G401.6 (cell line): ENCODE measurements at regions not wholly inside any gene's neighbourhood (a gene's known extent, or its start where the extent isn't known, plus 50 kb on each side); places are given as distances from the start of the nearest gene placed in this dataset.

Experiments used
- FAIRE-seq: peaks from 2 replicates; lab custom pipeline; 2012; peaks lifted over from hg19 to GRCh38; lab: Jason Lieb, UNC

- no peak for FAIRE-seq
Observed at GRCh38 chr6:111958534-111958933, 85.3 kb upstream of the FYN start.

GRCh38 chr6:111959766-111960165 lies 86.5 kb upstream of the FYN start:
- no peak for FAIRE-seq

- FAIRE-seq, result no peak
Observed at GRCh38 chr6:111967131-111967530, 86.8 kb upstream of the CCN6 start.

DNA sequence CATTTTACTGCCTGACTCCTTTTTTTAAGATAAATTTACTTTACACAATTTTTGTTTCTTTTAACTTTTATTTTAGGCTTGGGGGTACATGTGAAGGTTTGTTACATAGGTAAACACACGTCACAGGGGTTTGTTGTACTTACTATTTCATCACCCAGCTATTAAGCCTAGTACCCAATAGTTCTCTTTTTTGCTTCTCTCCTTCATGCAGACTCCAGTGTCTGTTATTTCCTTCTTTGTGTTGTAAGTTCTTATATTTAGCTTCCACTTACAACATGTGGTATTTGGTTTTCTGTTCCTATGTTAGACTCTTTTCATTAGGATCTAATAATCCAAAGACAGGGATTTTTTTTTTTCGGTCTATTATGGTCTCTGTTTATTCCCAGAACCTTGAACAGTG lies 83.5 kb upstream of the CCN6 start:
- no peak for FAIRE-seq

DNA sequence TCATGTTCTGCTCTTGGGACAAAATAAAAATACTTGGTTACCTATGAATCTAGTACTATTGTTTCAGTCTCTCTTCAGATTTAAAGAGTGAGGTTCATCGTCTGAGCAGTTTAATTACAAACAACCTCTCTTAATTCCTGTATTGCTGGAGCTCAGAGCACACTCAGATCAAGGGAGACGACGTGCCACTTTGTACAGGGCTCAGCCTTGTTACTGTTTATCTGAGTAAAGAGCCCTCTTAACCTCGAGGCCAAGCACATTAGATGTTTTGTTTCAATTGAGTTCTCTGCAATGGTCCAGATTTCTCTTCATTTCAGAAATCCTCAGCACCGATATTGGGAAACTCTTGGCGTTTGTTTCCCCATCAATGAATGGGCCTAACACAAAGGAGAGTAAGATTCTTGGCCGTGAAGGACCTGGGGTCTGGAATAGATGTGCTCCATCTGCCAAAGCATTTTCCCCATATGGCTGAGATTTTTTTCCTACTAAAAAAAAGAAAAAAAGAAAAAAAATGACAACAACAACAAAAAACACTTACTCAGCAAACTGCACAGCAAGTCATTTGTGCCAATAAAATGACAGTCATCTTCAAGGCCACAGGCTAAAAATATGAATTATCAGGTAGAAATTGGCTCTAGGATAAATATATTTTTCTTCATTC lies 82.6 kb upstream of the CCN6 start:
- no peak for FAIRE-seq

GRCh38 chr6:111971866-111972532 lies 81.9 kb upstream of the CCN6 start:
- FAIRE-seq, result no peak

GRCh38 chr6:111972745-111973117 lies 81.2 kb upstream of the CCN6 start:
- no peak for FAIRE-seq

- FAIRE-seq, result no peak
Observed at GRCh38 chr6:111973118-111973761, 80.7 kb upstream of the CCN6 start.

DNA sequence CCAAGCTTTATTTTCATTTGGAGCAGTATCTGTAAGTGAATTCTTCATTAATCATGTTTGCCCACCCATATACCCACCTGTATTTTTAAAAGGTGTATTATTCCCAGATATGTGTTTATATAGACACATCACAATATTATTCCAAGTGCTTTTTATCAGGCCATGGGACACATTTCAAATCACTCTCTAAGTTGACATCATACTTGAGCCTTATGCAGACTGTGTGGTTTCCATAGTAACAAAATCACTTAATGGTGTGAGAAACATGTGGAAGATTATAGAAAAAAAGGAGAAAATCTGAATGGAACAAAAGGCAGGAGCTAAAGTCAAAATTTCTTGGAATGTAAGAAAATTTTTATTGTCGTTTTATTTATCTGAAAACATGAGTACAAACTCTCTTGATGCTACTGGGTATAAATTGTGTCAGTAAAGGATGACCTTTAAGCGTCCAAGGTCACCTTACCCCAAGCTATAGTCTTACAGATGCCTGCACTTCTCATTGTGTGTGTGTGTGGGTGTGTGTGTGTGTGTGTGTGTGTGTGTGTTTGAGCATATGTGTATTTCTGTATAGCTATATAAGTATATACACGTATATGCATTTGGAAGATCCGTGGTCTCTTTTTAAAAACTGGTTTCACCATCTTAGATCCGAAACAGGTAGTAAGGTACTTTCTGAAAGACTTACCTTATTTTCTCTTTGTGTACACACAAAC lies 79.8 kb upstream of the CCN6 start:
- FAIRE-seq, result no peak

GRCh38 chr6:111975466-111975865 lies 78.4 kb upstream of the CCN6 start:
- no peak for FAIRE-seq

DNA sequence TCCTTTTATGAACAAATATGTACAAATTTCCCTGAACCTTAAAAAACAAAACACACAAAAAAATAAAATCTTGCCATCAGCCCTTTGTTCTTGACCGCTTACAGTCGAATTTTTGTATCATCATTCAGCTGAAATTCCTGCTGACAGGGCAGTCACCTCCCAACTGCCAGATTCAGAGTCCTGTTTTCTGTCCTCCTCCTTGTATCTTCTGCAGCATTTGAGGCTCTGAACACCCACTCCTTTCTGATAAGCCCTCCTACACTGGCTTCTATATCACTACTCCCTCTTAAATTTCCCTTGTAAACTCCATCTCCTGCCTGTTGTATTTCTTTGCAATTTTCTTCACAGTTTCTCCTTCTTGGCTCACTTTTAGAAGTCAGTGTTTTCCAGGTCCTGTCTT lies 77.8 kb upstream of the CCN6 start:
- FAIRE-seq, result no peak

GRCh38 chr6:111978532-111979149 lies 75.3 kb upstream of the CCN6 start:
- FAIRE-seq, result no peak

DNA sequence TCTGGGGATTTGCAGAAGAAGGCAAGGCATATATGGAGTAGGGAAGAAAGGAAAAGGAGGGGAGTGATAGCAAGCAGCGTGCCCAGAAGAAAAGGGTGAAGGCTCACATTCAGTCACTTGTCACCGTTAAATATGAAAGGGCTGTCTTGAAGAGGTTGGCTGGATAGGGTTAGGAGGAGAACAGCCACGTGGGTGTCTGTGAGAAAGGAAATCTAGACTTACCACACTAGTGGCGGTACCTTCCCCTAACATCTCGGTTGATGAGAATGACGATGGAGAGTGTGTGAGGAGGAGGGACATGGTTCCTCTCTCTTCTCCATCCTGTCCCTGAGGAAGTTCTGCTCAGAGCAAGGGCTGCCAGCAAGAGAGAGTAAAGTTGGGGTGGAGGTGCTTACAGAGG lies 74.3 kb upstream of the CCN6 start:
- no peak for FAIRE-seq

GRCh38 chr6:111980143-111980542 lies 73.8 kb upstream of the CCN6 start:
- no peak for FAIRE-seq

- FAIRE-seq, result no peak
Observed at GRCh38 chr6:111980971-111981840, 72.7 kb upstream of the CCN6 start.

- FAIRE-seq, result no peak
Observed at GRCh38 chr6:111982681-111983080, 71.2 kb upstream of the CCN6 start.

- FAIRE-seq, result no peak
Observed at GRCh38 chr6:111983193-111983592, 70.7 kb upstream of the CCN6 start.

DNA sequence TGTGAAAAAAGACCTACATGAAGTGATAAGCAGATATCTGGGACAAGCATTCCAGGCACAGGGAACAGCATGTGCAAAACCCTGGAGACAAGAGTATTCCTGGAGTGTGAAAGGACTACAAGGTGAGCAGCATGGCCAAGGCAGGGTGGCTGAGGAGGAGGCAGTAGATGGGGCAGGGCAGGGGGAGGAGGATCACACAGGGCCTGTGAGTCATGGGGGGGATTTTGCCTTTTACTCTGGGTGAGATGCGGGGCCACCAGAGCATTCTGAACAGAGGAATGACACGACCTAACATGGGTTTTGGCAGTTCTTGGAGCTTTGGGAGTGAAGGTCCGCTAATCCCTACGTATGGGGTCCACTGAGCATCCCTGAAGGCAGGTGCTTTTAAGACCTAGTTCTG lies 69.8 kb upstream of the CCN6 start:
- FAIRE-seq, result no peak

GRCh38 chr6:111984516-111985201 lies 69.2 kb upstream of the CCN6 start:
- FAIRE-seq, result no peak

- no peak for FAIRE-seq
Observed at GRCh38 chr6:111985202-111985731, 68.6 kb upstream of the CCN6 start.

GRCh38 chr6:111986651-111987050 lies 67.3 kb upstream of the CCN6 start:
- no peak for FAIRE-seq
